Right renal pelvis (tissue), 4 donors: ENCODE measurements at regions not wholly inside any gene's neighbourhood (a gene's known extent, or its start where the extent isn't known, plus 50 kb on each side); places are given as distances from the start of the nearest gene placed in this dataset.

Source experiments
- DNase-seq, 4 donors: peaks; one replicate each; pipeline ENCODE4 v3.0.0-alpha.2; 2013; ENCODE audit warnings: low read depth in 4 of 4, low spot score in 3 of 4, missing footprints in 1 of 4

GRCh38 chr11:119909077-119909476, 180.1 kb upstream of the NECTIN1 start:
- no peak for DNase-seq

GRCh38 chr11:119908573-119908904, 179.5 kb upstream of the NECTIN1 start:
- no peak for DNase-seq

DNA sequence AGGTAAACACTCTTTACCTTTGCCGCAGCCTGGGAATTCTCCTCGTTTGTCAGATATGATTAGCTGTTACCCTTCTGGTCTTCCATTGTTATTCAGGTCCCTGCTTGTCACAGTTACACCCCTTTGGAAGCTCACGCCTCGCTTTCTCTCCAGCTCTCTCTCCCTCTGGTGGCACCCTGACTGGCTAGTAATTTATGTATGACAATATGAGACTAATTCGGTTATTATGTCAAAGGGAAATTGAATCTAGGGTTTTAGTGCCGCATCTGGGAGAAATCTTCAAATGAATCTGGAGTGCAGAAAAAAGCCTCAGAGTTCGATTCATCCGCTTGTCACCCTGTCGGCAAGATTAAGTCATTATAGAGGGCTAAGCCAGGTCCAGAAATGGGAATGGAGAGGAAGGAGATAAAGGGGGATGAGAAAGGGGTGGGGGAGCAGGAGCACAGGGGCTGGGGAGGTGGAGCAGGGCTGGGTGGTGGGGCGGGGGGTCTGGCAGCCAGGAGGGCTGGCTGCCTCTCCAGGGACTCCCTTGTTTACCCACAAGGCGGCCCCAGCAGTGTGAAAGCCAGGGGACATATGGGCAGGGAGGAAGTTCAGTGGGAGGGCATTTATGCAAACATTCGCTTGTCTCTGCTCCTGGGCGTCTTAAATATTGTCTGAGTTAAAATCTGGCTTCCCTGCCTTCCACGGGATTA, 179.0 kb upstream of the NECTIN1 start:
- DNase-seq = no peak

DNA sequence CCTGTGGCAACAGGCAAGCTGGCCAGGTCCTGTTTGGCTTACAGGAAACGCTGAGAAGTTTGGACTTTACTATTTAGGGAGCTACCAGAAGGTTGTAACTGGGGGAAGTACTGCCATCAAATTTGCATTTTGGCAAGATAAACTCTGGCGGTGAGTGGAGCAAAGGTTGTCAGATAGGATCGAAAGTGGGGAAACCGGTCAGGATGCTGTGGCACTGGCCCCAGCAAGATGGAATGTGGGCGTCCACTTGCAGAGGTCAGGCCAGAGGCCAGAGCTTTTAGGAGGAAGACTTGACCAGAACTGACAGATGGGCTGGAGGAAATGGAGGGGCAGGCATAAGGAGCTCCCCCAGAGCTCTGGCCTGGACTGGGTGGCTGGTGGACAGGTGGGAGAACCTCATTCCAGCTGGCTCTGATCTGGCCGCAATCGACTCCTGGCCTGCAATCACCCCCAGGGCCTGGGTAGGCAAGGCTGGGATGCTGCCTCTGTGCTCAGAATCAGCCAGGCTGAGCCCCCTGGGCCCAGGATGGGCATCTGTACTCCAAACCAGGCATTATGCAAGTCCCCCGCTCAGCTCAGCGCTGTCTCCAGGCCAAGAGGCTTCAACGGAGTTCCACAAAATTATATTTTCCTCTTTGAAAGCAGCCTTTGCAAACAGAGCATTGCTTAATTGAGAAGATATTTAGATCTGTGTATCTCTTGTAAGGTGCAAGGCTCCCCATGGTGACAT, 178.3 kb upstream of the NECTIN1 start:
- no peak for DNase-seq

DNA sequence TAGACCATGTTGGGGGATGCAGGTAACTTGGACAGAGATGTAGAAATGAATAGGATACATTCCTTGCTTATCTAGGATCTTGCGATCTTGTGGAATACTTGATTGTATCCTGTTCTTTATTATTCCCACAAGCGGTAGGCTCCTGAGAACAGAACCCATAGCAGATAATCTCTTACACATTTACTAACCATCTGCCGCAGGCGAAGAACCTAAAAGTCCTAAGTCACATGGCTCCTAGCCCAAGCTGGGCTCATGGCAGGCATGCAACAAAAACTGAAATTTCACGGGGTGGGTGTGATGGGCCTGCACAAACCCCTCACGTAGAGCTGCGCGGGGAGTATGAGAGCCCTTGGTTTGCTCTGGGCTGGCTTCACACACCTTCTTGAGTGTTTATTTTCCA, 177.4 kb upstream of the NECTIN1 start:
- no peak for DNase-seq

DNA sequence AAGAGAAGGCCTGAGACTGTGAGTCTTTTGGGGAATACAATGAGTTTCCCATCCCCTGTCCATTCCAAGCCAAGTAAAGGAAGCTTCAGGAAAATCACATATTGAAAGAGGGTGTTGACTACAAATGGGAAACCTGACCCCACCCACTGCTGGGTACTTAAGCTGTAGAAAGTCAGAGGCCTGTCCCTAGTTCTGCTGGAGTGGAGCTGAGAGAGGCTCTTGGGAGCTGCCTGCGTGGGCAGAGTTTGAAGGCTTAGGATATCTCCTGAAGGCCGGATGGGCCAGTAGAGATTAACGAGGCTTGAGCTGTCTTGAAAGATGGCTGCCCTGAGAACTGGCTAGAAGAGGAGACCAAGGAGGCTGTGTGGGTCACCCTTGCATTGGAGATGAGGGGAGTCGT, 176.2 kb upstream of the NECTIN1 start:
- no peak for DNase-seq

GRCh38 chr11:119904531-119905035, 175.6 kb upstream of the NECTIN1 start:
- DNase-seq = no peak

DNA sequence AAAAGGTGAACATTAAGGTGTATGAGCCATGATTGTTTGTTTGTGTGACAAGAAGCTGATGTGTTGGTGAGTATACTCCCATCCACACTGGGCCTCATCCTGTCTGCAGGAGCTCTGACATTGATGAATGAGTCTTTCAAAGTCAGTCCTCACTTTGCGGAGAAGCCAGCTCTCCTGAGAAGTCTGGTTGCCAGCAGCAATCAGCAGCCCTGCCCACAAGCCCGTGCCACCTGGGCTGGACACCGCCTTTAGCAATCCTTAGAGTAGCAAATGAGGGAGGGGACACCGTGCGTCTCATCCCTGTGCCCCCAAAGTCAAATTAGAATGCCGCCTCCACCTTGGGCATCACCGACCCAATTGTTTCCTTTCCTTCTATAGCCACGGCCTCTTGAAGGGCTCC, 174.8 kb upstream of the NECTIN1 start:
- no peak for DNase-seq

DNA sequence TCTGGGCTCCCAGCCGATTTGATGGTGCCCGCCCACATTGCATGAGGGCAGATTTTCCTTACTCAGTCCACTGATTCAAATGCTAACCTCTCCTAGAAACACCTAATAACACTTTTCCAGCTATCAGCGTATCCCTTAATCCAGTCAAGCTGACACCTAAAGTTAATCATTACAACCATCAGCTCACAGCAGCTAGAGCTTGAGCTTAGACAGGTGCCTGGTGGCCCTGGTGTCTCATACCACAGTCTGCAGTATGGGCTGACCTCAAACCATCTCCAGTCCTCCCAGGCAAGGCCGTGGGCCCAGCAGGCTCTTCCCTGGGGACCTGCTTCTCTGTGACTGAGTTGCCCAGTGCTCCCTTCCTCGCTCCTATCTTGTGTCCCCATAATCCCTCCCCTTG, 174.4 kb upstream of the NECTIN1 start:
- DNase-seq = no peak

DNA sequence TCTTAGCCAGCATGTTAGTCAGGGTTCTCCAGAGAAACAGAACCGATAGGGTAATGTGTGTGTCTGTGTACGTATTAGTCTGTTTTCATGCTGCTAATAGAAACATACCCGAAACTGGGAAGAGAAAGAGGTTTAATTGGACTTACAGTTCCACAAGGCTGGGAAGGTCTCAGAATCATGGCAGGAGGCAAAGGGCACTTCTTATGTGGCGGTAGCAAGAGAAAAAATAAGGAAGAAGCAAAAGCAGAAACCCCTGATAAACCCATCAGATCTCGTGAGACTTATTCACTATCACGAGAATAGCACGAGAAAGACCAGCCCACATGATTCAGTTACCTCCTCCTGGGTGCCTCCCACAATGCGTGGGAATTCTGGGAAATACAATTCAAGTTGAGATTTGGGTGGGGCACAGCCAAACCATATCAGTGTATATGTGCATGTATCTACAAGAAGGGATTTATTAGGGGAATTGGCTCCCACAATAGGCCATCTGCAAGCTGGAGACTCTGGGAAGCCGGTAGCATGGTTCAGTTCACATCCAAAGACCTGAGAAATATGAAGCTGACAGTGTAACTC, 173.7 kb upstream of the NECTIN1 start:
- DNase-seq = no peak

- DNase-seq = no peak
Observed at GRCh38 chr11:119901657-119902577, 172.9 kb upstream of the NECTIN1 start.

DNA sequence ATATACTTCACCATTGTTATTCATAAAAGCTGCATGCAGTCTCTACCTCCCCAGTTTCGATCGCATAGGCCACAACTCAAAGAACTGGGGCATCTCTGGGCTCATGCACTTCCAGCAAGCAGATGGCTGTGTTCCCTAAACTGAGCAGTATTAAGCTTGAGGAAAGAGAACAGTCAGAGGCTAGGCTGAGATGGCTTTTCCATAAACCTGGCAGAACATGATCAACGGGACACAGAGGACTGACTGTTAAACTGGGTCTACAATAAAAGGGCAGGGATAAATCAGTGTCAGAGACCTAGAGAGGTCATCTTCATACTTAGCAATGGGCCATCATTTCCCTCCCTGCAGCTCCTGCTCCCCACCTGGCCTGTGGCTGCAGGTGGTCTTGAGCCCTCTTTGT, 171.0 kb upstream of the NECTIN1 start:
- DNase-seq = no peak

- DNase-seq = no peak
Observed at GRCh38 chr11:119897576-119897975, 168.6 kb upstream of the NECTIN1 start.

DNA sequence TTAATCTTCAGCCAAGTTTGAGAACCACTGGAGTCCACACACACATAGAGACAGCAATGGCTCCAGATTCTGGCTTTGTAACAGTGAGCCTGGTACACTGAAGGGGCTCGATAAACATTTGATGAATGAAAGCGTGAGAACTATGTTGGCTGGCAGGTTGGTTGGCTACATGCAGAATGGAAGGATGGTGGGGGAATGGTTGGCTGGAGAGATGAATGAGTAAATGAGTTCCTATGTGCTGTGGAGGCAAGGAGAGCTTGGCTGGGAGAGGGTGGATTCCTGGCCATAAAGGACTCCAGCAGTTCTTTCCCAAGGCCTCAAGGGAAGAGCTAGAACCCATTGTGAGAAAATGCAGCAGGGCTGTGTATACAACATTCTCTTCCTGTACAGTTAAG, 168.0 kb upstream of the NECTIN1 start:
- DNase-seq = no peak

DNA sequence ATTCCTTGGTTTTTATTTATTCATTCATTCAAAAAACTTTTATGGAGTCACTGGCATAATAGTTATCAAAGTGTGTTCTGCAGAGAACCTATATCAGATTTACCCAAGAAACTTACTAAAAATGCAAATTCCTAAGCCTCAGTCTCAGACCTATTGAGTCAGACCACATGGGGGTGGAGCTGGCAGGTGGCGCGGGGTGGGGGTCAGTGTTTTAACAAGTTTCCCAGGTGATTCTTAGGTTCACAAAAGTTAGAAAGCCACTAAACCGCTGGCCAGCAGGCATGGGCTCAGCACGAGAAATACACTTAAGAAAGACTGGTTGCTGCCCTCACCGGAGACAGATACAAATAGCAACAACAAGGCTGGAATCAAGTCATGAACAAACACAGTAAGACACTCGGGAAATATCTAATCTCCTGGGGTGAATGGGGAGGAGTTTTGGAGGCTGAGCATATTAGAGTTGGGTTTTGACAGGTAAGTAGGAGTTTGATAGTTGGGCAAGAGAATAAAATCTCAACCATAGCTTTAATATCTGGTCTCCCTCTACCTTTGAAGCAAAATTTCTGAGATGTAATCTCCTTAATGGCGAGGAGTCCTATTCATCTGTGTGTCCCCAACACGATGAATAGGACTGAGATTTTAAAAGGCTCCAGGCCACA, 167.5 kb upstream of the NECTIN1 start:
- DNase-seq = no peak

GRCh38 chr11:119895981-119896380, 167.0 kb upstream of the NECTIN1 start:
- no peak for DNase-seq

DNA sequence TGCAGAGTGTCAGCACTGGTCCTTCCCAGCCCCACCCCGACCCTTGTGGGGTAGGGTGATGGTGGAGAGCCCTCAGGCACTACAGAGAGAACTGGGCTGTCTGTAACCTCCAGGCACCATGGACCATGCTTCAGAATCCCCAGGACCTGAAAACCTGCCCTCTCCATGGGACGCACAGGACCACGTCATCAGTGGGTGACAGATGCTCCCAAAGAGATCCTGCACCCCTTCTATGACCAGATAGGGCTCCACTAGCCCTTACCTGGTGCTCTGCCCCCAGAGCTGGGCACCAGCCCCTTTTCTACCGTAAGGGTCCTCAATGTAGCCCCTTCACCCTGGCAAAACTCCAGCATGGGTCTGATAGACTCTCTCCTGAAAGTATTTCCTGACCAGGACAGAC, 165.9 kb upstream of the NECTIN1 start:
- DNase-seq = no peak

- no peak for DNase-seq
Observed at GRCh38 chr11:119892311-119892808, 163.4 kb upstream of the NECTIN1 start.

- DNase-seq = no peak
Observed at GRCh38 chr11:119891055-119891768, 162.2 kb upstream of the NECTIN1 start.

DNA sequence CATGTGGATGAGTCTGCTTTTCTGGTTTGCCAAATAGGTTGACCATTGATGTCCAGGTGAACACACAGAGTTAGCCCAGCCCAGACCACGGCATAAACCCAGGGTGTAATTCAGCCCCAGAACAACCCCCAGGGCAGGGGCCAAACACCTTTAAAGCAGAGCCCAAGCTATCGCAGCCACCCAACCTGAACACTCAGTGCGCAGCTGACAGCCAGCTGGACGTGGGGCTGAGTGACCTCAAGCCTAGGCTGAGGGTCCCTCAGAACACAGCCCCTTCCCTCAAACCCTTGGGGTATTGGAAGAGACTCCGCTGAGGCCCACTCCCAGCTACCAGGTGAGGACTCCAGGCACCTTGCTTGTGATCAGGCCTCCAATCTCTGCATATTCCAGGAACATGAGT, 161.5 kb upstream of the NECTIN1 start:
- DNase-seq = no peak
